ENCODE measurements at regions not wholly inside any gene's neighbourhood (a gene's known extent, or its start where the extent isn't known, plus 50 kb on each side); places are given as distances from the start of the nearest gene placed in this dataset.

DNA sequence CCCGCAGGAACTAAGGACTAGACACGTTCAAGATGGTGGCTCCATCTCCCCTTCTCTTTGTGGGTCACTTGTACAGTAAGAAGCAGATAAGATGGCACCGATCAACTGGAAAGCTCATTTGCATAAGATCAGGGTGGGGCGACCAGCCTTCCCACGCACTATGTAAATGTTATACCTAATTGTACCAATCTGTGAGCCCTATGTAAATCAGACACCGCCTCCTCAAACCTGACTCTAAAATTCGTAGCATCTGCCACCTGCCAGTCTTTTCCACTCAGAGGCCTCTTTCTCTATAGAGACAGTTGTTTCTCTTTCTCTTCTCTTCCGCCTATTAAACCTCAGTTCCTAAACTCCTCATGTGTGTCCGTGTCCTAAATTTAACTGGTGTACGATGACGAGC, 324.5 kb downstream of the PHF14 start:
- TF ChIP-seq CTCF (IDR thresholded peaks at IDR 0.05) (no peak), POLR2A (IDR thresholded peaks at IDR 0.05) (no peak)
